ENCODE measurements at regions not wholly inside any gene's neighbourhood (a gene's known extent, or its start where the extent isn't known, plus 50 kb on each side); places are given as distances from the start of the nearest gene placed in this dataset.
A peak's percentile ranks its signal among the peaks of the same experiment; 100 is the strongest.

DNA sequence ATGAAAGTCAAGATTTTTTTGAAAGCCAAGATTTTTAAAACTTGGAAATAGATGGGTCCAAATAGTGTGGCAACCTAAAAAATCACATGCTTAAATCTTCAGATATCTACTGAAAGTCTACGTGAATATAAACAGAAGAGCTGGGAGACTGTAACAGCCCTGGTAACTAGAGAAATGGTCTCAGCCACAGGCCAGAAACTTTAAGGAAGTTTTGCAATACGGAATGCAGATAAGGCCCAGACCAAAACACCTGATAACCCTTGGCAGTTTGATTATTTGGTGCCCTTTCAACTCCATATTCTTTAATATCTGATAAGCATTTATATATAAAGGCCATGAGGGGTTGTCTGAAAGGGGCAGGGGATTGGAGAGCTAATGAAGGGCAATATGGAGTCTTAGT is 537.3 kb upstream of the TGFBR2 start:
- DNase-seq (ENCODE audit: low read depth), result no peak

DNA sequence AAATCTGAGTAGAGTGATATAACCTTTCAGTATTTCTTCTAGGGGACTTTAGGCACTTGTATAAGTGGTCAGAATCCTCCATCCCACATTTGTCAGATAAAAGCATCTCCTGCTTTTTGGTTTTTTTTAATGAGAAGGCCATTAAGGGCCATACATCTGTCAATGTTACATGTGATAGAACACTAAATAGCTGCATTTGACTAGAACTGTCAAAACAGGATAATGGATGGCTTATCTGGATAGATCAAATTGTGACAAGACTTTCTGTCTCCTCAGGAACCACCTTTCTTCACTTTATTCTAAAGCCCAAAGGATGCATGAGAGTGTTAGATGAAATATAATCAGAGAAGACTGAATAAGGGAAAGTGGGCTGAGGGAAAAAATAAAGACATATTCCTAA is 533.4 kb upstream of the TGFBR2 start:
- DNase-seq (ENCODE audit: low read depth), result no peak

DNA sequence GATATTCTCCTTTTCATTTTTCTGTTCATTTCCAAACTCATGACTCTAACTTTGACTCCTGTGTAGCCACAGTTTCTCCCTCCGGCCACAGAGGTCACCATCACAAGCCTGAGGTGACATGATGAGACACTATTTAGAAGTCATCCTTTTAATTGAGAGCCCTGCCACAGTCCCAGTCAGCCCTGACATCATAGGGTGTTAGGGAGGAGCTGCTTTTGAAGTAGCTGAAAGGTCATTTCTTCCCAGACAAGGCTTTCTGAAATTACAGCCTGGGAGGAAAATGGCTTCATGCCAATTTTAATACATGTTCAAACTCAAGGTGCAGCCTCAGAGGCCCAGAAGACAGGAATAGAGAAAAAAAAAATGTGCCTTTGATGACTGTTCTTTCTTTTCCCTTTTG is 532.8 kb upstream of the TGFBR2 start:
- peak; percentile 11 for DNase-seq (ENCODE audit: low read depth)

DNA sequence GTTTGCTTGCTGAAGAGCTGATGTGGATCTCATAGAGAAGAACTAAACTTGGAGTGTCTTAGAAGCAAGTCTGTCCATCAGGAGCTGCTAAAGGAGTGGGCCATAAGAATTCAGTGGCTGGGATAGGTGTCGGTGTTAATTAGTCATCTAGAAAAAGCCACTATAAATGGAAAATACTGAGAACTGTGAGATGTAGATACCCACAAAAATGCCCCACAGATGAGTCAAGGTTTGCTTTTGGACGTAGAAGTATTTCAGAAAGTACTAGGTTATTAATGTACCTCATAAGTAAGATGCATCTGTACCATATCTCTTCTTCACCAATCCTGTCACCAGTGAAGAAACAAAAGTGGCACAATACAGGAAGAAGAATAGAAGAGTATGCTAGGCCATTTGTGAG is 530.9 kb upstream of the TGFBR2 start:
- DNase-seq (ENCODE audit: low read depth), result no peak

DNA sequence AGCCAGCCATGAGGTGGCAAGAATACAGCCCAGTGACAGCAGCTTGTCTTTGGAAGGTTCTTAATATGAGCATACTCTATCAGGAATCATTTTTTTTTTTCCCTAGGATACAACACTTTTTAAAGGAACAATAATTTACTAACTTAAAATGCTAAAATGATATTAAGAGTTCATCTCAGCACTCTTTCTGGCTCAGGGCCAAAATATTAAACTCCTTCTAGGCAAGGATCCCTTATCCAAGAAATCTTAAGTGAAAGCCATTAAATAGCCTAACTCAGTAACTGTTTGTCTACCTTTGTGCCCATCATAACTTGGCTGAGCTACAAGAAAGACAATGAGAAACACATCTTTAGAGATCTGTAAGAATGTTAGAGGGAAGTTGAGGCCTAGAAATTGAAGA is 529.5 kb upstream of the TGFBR2 start:
- DNase-seq (ENCODE audit: low read depth), result no peak

DNA sequence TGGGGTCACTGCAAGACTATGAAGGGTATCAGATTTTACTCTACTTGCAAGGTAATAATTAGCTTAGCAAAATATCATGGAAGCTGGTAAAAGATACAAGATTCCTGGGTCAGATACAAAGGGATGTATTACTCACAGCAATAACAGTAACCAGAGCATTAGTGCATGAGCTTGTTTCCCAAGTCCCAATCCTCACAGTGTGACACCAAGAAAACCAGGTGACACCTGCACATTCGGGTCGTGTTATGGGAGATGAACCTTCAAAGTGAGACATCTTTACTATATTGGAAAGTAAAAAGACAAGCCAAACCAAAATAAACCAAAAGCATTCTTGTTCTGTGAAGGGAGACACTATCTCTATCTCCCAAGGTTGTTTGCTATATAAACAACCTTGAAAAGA is 528.7 kb upstream of the TGFBR2 start:
- no peak for DNase-seq (ENCODE audit: low read depth)

DNA sequence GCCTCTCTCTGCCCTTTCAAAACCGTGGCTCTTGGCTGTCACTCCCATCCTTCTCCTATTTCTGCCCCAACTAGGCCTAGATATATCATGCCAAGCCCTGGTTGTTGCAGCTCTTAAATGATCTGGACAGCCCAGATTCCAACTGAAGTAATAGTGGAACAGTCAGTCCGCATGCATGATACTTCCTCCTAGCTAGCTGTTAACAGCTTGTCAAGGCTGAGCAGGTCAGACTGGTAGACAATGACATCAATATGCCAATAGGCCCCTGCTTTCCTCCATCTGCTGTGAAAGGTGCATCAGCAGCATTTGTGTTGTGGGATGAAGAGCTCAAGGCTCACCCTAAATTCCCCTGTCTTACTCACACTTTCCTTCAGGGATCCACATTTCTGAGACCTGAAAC is 527.7 kb upstream of the TGFBR2 start:
- no peak for DNase-seq (ENCODE audit: low read depth)

DNA sequence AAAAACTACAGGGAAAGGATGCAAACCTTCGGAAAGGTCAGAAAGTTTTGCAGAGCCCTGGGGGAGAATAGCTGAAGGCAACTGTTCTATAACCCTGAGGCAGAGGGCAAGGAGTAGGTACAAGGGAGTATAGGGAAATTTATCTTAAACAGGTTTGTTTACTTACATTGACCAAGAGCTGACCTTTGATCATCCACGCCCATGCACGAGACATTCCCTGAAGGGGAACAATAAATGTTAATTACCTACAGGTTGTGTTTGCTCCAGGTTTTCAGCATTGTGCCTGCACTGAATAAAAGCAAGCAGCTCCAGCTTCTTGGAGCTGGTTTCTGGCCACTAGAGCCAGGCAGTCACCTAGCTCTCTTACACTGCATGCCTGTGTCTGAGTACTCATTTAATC is 524.5 kb upstream of the TGFBR2 start:
- DNase-seq (ENCODE audit: low read depth), result no peak

DNA sequence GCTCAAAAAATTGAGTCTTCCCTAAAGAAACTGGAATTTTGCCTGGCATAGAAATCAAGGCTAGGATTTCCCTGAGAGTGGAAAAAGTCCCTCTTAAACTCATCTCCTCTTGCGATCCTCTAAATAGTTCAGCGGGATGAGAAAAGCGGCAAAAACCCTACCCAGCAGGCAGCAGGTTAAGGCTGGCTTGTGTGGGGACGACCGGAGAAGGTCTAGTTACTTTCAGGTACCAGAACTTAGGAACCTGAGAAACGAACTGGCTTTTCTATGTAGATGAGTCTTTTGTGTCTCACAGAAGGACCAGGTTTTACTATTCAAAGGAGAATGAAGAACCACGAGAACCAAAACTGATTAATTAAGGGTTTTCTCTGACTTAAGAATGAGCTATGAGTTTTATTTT is 523.7 kb upstream of the TGFBR2 start:
- DNase-seq (ENCODE audit: low read depth), result no peak

DNA sequence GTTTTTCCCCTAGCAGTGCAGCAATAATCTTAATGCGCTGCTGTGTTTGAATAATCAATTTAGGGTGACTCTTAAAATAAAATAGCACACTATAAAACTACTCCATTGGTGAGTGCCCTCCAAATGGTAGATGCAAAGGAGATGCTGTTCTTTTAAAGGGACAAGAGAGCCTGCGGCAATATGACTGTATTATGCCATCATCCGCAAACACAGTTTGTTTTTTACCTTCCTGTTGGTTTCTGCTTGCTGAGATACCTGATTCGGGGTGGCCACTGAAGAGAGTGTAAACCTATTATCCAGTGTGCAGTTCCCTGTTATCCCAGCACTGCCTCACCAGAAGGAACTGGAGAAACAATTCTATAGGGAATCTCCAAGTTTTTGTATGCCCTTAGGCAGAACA is 523.1 kb upstream of the TGFBR2 start:
- peak; percentile 10 for DNase-seq (ENCODE audit: low read depth)

DNA sequence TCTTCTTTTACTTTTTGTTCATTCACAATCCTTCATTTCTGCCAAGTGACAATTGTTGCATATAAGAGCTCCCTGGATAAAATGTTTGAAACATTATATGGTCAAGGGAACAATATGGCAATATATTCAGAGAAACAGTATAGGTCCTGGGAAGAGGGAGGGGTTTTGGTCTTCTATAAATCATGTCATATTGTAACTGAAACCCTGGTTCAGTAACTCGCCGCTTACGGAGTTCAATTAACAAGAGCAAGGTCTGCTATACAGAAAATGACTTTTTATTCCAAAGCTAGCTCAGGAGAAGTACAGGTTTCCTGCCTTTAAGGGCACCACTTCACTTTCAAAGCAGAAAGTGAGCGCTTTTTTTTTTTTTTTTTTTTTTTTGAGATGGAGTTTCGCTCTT is 522.1 kb upstream of the TGFBR2 start:
- DNase-seq (ENCODE audit: low read depth), result no peak

DNA sequence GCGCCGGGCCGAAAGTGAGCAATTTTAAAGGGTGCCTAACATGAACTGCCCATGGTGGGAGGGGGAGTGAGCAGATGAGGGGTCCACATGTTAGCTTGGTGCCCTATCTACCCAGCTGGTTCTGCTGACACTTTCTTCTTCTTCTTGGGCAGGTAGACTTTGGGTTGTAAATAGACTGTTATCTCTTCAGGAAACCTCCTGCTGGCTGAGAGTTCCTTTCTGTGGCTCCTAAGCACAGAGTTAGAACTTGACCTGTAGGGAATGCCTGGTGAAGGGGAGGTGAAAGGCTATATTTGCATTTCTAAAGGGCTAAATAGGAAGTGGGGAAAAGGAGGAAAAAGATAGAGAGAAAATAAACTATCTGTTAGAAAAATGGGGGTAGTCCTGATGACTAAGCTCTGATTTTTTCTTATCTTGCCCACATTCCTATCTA is 521.4 kb upstream of the TGFBR2 start:
- DNase-seq (ENCODE audit: low read depth), result no peak

DNA sequence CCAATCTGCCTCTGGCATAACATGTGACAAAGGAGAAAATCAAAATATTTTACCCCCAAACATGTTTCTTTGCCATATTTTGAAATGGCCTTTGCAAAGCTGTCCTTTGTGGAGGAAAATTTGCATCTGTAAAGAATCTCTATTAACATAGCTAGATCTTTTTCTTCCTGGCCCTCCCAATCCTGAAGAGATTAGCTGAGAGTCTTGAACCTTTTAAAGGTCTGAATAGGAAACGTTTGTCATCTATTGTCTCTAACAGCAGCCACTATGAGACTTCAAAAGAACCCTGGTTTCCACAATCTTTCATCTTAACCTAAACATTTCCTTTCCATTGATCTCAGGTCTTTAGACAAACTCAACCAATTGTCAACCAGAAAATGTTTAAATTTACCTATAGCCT is 520.9 kb upstream of the TGFBR2 start:
- no peak for DNase-seq (ENCODE audit: low read depth)

DNA sequence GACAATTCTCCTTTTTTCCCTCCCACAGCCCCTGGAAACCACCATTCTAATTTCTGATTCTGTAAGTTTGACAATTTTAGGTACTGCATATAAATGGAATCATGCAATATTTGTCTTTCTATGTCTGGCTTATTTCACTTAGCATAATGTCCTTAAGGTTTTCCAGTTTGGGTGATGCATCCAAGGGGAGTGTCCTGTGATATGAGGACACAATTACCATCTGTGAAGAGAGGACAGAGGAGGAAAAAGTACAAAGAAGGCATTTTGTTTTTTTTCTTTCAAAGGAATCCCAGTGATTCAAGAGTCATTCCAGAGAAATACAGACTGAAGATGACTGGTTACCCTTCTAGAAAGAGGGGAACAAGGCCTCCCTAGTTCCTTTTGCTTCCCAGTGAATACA is 514.7 kb upstream of the TGFBR2 start:
- DNase-seq (ENCODE audit: low read depth), result no peak

DNA sequence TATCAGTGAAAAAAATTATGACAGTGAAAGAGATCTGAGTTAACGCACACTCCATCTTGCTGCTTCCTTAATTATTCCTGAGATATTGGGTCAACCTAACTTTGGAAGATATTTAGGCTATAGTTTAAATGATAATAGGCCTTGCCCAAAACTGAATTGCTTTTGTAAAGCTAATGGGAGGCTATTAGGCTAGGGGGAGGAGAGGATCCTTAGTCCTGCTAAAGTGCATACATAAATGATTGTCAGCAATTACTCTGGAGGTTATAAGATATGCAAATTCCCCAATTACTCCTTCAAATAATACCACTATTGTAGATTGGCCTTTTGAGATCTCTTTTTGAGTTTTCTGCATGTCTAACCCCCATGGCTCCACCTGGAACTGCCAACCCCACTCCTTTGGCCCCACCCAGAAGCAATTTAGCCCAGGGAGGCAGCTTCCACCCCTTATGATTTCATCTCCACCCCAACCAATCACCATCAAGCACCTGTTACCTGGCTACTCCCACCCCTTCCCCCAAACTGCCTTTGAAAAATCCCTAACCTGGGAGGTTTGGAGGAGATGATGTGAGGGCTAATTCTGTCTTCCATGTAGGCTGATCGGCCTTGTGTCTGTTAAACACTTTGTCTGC is 509.3 kb upstream of the TGFBR2 start:
- DNase-seq (ENCODE audit: low read depth), result no peak

DNA sequence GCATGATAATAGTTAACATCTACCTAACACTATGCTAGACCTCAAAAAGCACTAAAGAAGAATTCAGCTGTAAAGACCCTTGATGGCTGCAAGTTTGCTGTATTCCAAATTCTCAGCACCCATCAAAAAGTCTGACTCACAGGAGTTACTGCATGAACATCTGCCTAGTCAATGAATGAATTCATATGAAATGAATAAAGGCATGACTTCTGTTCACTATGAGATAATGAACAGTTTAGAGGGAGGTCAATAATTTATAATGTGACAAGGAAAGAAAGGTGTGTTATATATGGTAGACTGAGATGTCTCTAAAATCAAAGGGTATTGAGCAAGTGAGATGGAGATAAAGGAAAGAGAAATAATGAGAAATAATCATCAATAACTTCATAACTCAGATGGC is 508.2 kb upstream of the TGFBR2 start:
- DNase-seq (ENCODE audit: low read depth), result peak; percentile 43

DNA sequence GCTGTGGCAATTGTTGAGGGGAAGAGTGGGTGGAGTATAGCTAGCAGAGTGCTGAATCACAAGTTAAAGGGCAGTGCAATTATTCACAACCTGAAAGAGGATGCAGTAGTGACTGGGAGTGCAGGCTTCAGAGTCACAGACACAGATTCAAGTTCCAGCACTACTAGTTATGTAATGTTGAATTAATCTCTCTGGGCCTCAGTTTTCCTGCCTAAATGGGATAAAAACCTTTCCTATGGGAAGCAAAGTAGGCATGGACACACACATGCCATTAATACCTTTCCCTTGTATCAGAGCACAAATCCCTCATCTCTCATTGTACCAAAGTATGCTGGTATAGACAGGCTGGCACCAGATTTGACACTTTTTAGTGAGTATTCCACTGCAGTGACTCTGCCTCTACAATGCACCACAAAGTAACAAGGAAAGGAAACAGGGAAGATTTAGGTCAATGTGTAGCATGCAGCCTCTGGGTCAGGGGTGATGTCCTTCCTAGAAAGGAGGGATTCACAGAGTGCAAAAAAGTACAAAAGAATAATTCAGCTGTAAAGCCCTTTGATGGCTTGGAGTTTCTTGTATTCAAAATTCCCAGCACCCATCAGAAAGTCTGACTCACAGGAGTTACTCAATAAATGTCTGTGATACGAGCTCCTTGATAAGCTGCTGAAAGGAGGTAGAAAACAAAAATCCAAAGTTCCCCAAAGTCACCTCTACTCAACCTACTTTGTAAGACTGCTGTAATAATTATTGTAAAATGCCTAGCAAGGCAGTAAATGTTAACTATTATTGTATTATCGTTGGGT is 507.5 kb upstream of the TGFBR2 start:
- peak; percentile 64 for DNase-seq (ENCODE audit: low read depth)

DNA sequence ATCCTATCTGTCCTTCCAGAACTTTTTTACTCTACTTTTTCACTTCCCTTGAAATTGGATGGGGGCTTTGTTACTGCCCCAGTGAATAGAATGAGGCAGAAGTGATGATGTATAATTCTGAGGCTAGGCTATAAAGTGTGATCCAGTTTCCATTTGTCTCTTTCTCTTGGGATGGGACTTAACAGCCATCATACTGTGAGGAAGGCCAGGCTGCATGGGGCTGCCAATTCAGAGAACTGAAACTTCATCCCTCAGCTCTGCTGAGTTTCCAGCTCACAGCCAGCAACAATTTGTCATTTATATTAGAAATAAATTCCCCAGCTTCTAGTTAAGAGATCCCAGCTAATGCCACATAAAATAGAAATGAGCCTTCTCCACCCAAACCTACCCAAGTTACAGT is 504.0 kb upstream of the TGFBR2 start:
- no peak for DNase-seq (ENCODE audit: low read depth)

DNA sequence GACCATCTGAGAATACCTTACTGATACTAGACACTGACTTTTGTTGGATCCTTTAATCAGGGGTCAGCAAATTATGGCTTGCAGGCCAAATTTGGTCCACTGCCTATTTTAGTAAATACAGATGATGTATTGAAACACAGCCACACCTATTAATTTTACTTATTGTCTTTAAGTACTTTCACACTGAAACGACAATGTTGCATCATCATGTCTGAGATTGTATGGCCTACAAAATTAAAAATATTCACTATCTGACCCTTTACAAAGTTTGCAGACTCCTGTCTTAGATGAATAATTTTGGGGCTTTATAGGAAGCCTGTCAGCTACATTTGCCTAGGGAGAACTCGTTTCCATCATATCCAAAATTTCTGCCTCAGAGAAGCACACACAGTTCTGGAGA is 503.2 kb upstream of the TGFBR2 start:
- no peak for DNase-seq (ENCODE audit: low read depth)

DNA sequence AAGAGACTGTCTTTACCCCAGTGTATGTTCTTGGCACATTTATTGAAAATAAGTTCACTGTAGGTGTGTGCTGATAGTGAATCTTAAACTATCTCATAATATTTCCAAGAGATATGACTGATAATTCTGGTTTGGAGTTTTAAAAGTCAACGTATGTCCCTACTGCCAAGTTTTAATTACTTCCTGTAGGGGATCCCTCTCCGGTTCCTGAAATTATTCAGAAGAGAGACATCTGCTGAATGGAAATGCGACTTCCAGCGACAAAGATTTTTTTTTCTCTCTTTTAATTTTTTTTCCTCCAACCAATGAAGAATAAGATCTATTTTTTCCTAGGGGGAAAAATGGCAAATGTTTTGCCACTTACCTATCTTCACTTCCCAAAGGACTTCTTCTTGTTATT is 498.9 kb upstream of the TGFBR2 start:
- no peak for DNase-seq (ENCODE audit: low read depth)

DNA sequence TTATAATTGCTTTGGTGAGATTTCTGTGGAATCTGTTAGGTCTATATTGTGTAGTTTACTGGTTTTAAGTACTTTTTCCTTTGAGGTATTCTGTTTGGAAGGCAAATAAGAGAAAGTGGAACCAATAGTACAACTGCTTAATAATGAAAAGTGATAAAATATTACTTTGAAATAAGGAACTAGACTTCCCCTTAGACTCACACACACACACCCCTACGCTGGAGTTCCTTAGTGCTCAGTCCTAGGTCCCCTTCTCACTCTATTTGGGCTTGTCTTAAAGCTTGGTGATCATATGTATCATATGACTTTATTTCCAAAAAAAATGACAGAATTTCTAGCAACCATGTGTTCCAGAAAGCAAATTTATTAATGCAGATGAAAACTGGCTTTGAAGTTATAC is 494.0 kb upstream of the TGFBR2 start:
- no peak for DNase-seq (ENCODE audit: low read depth)

DNA sequence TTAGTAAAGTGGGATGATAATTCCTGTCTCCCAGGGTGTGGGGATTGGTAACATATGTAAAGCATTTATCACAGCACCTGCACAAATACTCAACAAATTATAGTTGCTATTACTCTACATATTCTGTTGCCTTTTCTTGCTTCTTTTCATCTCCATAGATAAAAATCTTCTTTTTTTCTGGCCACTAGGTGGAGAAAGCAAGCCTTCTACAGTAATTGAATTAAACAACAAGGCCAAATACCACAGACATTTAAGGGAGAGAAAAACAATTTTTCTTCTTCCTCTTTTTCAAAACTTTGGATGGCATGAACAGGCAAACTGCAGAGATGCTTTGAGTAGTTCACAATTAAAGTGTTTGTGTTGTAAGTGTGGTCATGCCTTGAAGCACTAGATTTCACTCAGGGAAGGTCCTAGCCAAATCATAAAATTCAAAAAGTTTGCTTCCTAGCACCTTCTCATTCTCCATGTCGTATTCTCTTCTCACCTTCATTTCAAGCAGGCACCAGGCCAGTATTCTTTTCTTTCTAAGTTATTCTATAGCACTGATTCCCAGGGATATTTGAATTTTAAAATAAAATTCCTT is 493.4 kb upstream of the TGFBR2 start:
- peak; percentile 69 for DNase-seq (ENCODE audit: low read depth)

DNA sequence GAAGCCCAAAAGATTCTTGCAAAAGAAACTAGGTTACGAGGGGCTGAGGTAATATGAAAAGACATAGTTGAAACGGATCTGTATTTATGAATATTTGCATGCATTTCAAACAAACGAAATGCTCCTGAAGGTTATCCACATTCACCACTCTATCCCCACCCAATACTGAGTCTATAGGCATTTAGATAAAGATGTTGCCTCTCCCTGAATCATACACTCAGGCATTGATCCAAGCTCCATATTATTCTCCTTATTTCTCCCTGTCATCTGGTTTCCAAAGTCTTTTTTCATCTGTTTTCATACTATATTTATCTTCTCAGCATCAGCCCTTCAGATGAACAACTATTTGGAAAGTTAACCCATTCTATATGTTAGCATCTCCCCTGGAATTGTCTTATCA is 492.5 kb upstream of the TGFBR2 start:
- DNase-seq (ENCODE audit: low read depth), result no peak

DNA sequence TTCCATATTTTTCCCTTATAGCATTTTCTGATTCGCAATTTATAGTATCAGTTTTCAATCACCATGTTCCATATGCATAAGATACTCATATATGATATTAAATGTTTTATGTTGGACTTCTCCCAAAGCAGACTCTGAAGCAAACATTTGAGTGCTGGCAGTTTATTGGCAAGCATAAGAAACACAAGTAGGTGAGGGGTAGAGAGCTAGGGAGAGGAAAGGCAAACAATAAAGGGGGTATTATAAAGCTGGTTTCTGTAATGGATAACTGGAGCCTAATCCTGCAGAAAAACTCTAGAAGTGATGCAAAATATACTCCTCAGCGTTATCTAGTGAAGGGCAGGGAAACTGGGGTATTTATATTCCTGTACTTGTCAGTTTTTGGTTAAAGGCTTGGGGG is 491.5 kb upstream of the TGFBR2 start:
- DNase-seq (ENCODE audit: low read depth), result no peak
